GOT3 (cell line): ENCODE measurements at regions not wholly inside any gene's neighbourhood (a gene's known extent, or its start where the extent isn't known, plus 50 kb on each side); places are given as distances from the start of the nearest gene placed in this dataset.

Source experiments
- DNase-seq: peaks from one replicate; lab custom pipeline; 2025; ENCODE audit warnings: mixed read lengths; lab: John Stamatoyannopoulos, UW

GRCh38 chr2:12931186-12931844, 214.6 kb downstream of the TRIB2 start:
- no peak for DNase-seq

- no peak for DNase-seq
These were observed 215.5 kb downstream of the TRIB2 start for GRCh38 chr2:12932192-12932591.

GRCh38 chr2:12934146-12934756, 217.5 kb downstream of the TRIB2 start:
- DNase-seq = no peak

- DNase-seq = no peak
These were observed 218.5 kb downstream of the TRIB2 start for GRCh38 chr2:12935222-12935621.

GRCh38 chr2:12935796-12936195, 219.1 kb downstream of the TRIB2 start:
- DNase-seq = no peak

GRCh38 chr2:12941203-12941602, 224.5 kb downstream of the TRIB2 start:
- DNase-seq = no peak

- DNase-seq = no peak
These were observed 231.7 kb downstream of the TRIB2 start for GRCh38 chr2:12948231-12948960.

GRCh38 chr2:12948961-12949353, 232.2 kb downstream of the TRIB2 start:
- DNase-seq = no peak

- DNase-seq = no peak
These were observed 232.7 kb downstream of the TRIB2 start for GRCh38 chr2:12949406-12949805.

GRCh38 chr2:12950174-12950573, 233.4 kb downstream of the TRIB2 start:
- no peak for DNase-seq

GRCh38 chr2:12950957-12951656, 234.4 kb downstream of the TRIB2 start:
- no peak for DNase-seq

GRCh38 chr2:12951657-12951973, 234.9 kb downstream of the TRIB2 start:
- DNase-seq = no peak

- DNase-seq = no peak
These were observed 236.9 kb downstream of the TRIB2 start for GRCh38 chr2:12953596-12953995.

GRCh38 chr2:12955864-12956263, 239.1 kb downstream of the TRIB2 start:
- no peak for DNase-seq

- DNase-seq = no peak
These were observed 240.5 kb downstream of the TRIB2 start for GRCh38 chr2:12957251-12957650.

- DNase-seq = no peak
These were observed 243.2 kb downstream of the TRIB2 start for GRCh38 chr2:12959935-12960334.

- no peak for DNase-seq
These were observed 243.9 kb downstream of the TRIB2 start for GRCh38 chr2:12960671-12961070.

- DNase-seq = no peak
These were observed 248.3 kb downstream of the TRIB2 start for GRCh38 chr2:12964904-12965539.

GRCh38 chr2:12965540-12966269, 249.0 kb downstream of the TRIB2 start:
- DNase-seq = no peak

- DNase-seq = no peak
These were observed 251.1 kb downstream of the TRIB2 start for GRCh38 chr2:12967804-12968203.

GRCh38 chr2:12968399-12968798, 251.7 kb downstream of the TRIB2 start:
- DNase-seq = no peak

- DNase-seq = no peak
These were observed 254.1 kb downstream of the TRIB2 start for GRCh38 chr2:12970861-12971260.
